RCC 7860 (cell line): ENCODE measurements at regions not wholly inside any gene's neighbourhood (a gene's known extent, or its start where the extent isn't known, plus 50 kb on each side); places are given as distances from the start of the nearest gene placed in this dataset.

Source experiments
- DNase-seq: peaks from one replicate; pipeline ENCODE4 v3.0.0-alpha.2; 2015; ENCODE audit warnings: low spot score
- FAIRE-seq: peaks from 2 replicates; lab custom pipeline; 2012; peaks lifted over from hg19 to GRCh38; lab: Jason Lieb, UNC

GRCh38 chr5:74430631-74431289 lies 209.8 kb downstream of the ENC1 start:
- FAIRE-seq (no peak), DNase-seq (no peak)

GRCh38 chr5:74429495-74429894 lies 211.0 kb downstream of the ENC1 start:
- FAIRE-seq (no peak), DNase-seq (no peak)

- DNase-seq (no peak), FAIRE-seq (no peak)
Observed at GRCh38 chr5:74428876-74429275, 211.7 kb downstream of the ENC1 start.

GRCh38 chr5:74428275-74428674 lies 212.3 kb downstream of the ENC1 start:
- no peak for DNase-seq
- FAIRE-seq = no peak

- FAIRE-seq = no peak
- DNase-seq = no peak
Observed at GRCh38 chr5:74426506-74426905, 214.0 kb downstream of the ENC1 start.

GRCh38 chr5:74424162-74424868 lies 216.2 kb downstream of the ENC1 start:
- no peak for FAIRE-seq

GRCh38 chr5:74423383-74423782 lies 217.1 kb downstream of the ENC1 start:
- FAIRE-seq (no peak), DNase-seq (no peak)

More at GRCh38 chr5:74424162-74424868, 216.2 kb downstream of the ENC1 start:
- DNase-seq = no peak

GRCh38 chr5:74422671-74423070 lies 217.9 kb downstream of the ENC1 start:
- FAIRE-seq = no peak

GRCh38 chr5:74422030-74422429 lies 218.5 kb downstream of the ENC1 start:
- FAIRE-seq (no peak), DNase-seq (no peak)

More at GRCh38 chr5:74422671-74423070, 217.9 kb downstream of the ENC1 start:
- DNase-seq = no peak

GRCh38 chr5:74421377-74421776 lies 219.2 kb downstream of the ENC1 start:
- DNase-seq (no peak), FAIRE-seq (no peak)

GRCh38 chr5:74420947-74421346 lies 219.6 kb downstream of the ENC1 start:
- no peak for FAIRE-seq
- no peak for DNase-seq

GRCh38 chr5:74420220-74420619 lies 220.3 kb downstream of the ENC1 start:
- FAIRE-seq = no peak
- no peak for DNase-seq

GRCh38 chr5:74419468-74419867 lies 221.1 kb downstream of the ENC1 start:
- no peak for FAIRE-seq

GRCh38 chr5:74418709-74419108 lies 221.8 kb downstream of the ENC1 start:
- no peak for FAIRE-seq
- no peak for DNase-seq

More at GRCh38 chr5:74419468-74419867, 221.1 kb downstream of the ENC1 start:
- no peak for DNase-seq

- FAIRE-seq = no peak
- no peak for DNase-seq
Observed at GRCh38 chr5:74418261-74418660, 222.3 kb downstream of the ENC1 start.

- FAIRE-seq (no peak), DNase-seq (no peak)
Observed at GRCh38 chr5:74415695-74416102, 224.8 kb downstream of the ENC1 start.

GRCh38 chr5:74414228-74414627 lies 226.3 kb downstream of the ENC1 start:
- DNase-seq (no peak), FAIRE-seq (no peak)

- no peak for FAIRE-seq
- no peak for DNase-seq
Observed at GRCh38 chr5:74413403-74414048, 227.0 kb downstream of the ENC1 start.

- FAIRE-seq (no peak), DNase-seq (no peak)
Observed at GRCh38 chr5:74412066-74412465, 228.5 kb downstream of the ENC1 start.

GRCh38 chr5:74409712-74410111 lies 230.8 kb downstream of the ENC1 start:
- FAIRE-seq (no peak), DNase-seq (no peak)

GRCh38 chr5:74409166-74409706 lies 231.3 kb downstream of the ENC1 start:
- FAIRE-seq (no peak), DNase-seq (no peak)
